HCT116 (cell line): ENCODE measurements at regions not wholly inside any gene's neighbourhood (a gene's known extent, or its start where the extent isn't known, plus 50 kb on each side); places are given as distances from the start of the nearest gene placed in this dataset.

ENCODE experiments used
- ATAC-seq: fragments of 200-7000 bp; cut with Tn5 transposase; 2 replicates; pipeline ENCODE4 v1.9.1; 2020; ENCODE audit warnings: mild to moderate bottlenecking, moderate library complexity
- BruUV-seq: library from RNA; stranded (reverse); fragments of 400-500 nt; replicated peaks from 2 replicates; lab custom pipeline; 2021; lab: Mats Ljungman, UMichigan
- CTCF ChIA-PET: fragments of 300-600 bp; sonication (Branson Sonifier 250); formaldehyde crosslinking; loops from one replicate; lab custom pipeline; 2021; ENCODE audit warnings: antibody characterized with exemption; lab: Charles Lee
- POLR2A ChIA-PET: fragments of 300-600, 350-600 bp; sonication (Branson Sonifier 250); formaldehyde crosslinking; loops from one replicate; lab custom pipeline; 2021; ENCODE audit warnings: antibody characterized with exemption; lab: Charles Lee
- RAD21 ChIA-PET, 2 experiments: fragments of 300-600 bp; sonication (Branson Sonifier 250); formaldehyde crosslinking; loops; one replicate each; lab custom pipeline; 2023; ENCODE audit warnings: low total read pairs in 2 of 2; ENCODE audit not compliant: uncharacterized antibody in 2 of 2, unreplicated experiment in 2 of 2, low non-redundant PET in 1 of 2; lab: Charles Lee
- DNase-seq: peaks from one replicate; pipeline ENCODE4 v3.0.0-alpha.2; 2010; ENCODE audit warnings: low read depth, low spot score
- H2AFZ ChIP-seq: fragments of 200-600 bp; shearing (Covaris generic), sonication (generic); 2 replicates; pipeline ENCODE4 v1.6.1; 2017; ENCODE audit warnings: low read depth, mixed run types, mixed read lengths, antibody characterized with exemption, low read length; ENCODE audit not compliant: poor library complexity, severe bottlenecking
- H3K27ac ChIP-seq: 2 replicates; pipeline ENCODE4 v1.5.1; 2012; ENCODE audit warnings: low read depth, low read length
- H3K27me3 ChIP-seq: fragments of 200-600 bp; sonication (generic); 2 replicates; pipeline ENCODE4 v1.6.1; 2016; ENCODE audit warnings: mixed run types, low read length, mixed read lengths; ENCODE audit not compliant: insufficient read depth
- H3K36me3 ChIP-seq, 2 experiments: fragments of 200-500 bp in 1 of 2; fragments of 200-600 bp in 1 of 2; sonication (Bioruptor generic) in 1 of 2; sonication (generic) in 1 of 2; 2 replicates each; pipeline versions ENCODE4 v1.5.1 to v1.6.1; 2014 to 2016; ENCODE audit warnings: low read length in 2 of 2, inconsistent platforms in 1 of 2, mixed read lengths in 1 of 2, mixed run types in 1 of 2; ENCODE audit not compliant: insufficient read depth in 2 of 2, control insufficient read depth in 1 of 2
- H3K4me1 ChIP-seq, 2 experiments: fragments of 200-600 bp in 1 of 2; sonication (generic) in 1 of 2; 2 replicates each; pipeline versions ENCODE4 v1.5.1 to v1.6.1; 2012 to 2017; ENCODE audit warnings: low read length in 2 of 2, inconsistent platforms in 1 of 2, mild to moderate bottlenecking in 1 of 2, mixed read lengths in 1 of 2, mixed run types in 1 of 2, moderate library complexity in 1 of 2; ENCODE audit not compliant: insufficient read depth in 2 of 2, control insufficient read depth in 1 of 2
- H3K4me2 ChIP-seq: fragments of 200-600 bp; sonication (generic); 2 replicates; pipeline ENCODE4 v1.6.1; 2017; ENCODE audit warnings: mixed run types, low read length, mixed read lengths
- H3K4me3 ChIP-seq, 2 experiments: fragments of 200-600 bp in 1 of 2; sonication (generic) in 1 of 2; replicated peaks in 1 of 2; 2 replicates each; pipeline ENCODE4 v1.5.1; 2011 to 2016; ENCODE audit warnings: low read length in 2 of 2, control low read depth in 1 of 2, low read depth in 1 of 2, mild to moderate bottlenecking in 1 of 2, mixed read lengths in 1 of 2, mixed run types in 1 of 2
- H3K79me2 ChIP-seq: fragments of 200-600 bp; sonication (generic); 2 replicates; pipeline ENCODE4 v1.6.1; 2017; ENCODE audit warnings: mild to moderate bottlenecking, mixed run types, low read length, moderate library complexity, mixed read lengths; ENCODE audit not compliant: insufficient read depth
- H3K9ac ChIP-seq: fragments of 200-600 bp; sonication (generic); 2 replicates; pipeline ENCODE4 v1.6.1; 2016; ENCODE audit warnings: low read length, mixed read lengths
- H3K9me2 ChIP-seq: fragments of 200-600 bp; sonication (generic), shearing (Covaris generic); 2 replicates; pipeline ENCODE4 v1.6.1; 2017; ENCODE audit warnings: mixed run types, mild to moderate bottlenecking, moderate library complexity; ENCODE audit not compliant: insufficient read depth
- H3K9me3 ChIP-seq, 2 experiments: fragments of 200-500 bp in 1 of 2; fragments of 200-600 bp in 1 of 2; sonication (Bioruptor generic) in 1 of 2; sonication (generic) in 1 of 2; 2 replicates each; pipeline ENCODE4 v1.6.1; 2014 to 2017; ENCODE audit warnings: low read length in 2 of 2, mixed read lengths in 2 of 2, inconsistent platforms in 1 of 2, low read depth in 1 of 2, mild to moderate bottlenecking in 1 of 2, mixed run types in 1 of 2, moderate library complexity in 1 of 2; ENCODE audit not compliant: control insufficient read depth in 1 of 2, insufficient read depth in 1 of 2
- H4K20me1 ChIP-seq: fragments of 200-600 bp; sonication (generic), shearing (Covaris generic); 2 replicates; pipeline ENCODE4 v1.6.1; 2017; ENCODE audit warnings: mixed run types, mild to moderate bottlenecking, moderate library complexity; ENCODE audit not compliant: insufficient read depth
- ATF3 ChIP-seq: IDR thresholded peaks from 2 replicates; pipeline ENCODE4 v1.6.1; 2012
- EZH2 ChIP-seq: fragments of 200-600 bp; sonication (generic); IDR thresholded peaks from 2 replicates; pipeline ENCODE4 v1.6.1; 2017; ENCODE audit warnings: antibody characterized with exemption, mixed run types
- EZH2phosphoT487 ChIP-seq: fragments of 200-600 bp; IDR thresholded peaks from 2 replicates; pipeline ENCODE4 v1.6.1; 2018; ENCODE audit warnings: antibody characterized with exemption, borderline replicate concordance
- REST ChIP-seq: IDR thresholded peaks from 2 replicates; pipeline ENCODE4 v1.6.1; 2012; ENCODE audit warnings: low read depth
- SRF ChIP-seq: IDR thresholded peaks from 2 replicates; pipeline ENCODE4 v1.6.1; 2012; ENCODE audit warnings: low read depth
- ZNF274 ChIP-seq: fragments of 200-500 bp; sonication (Bioruptor generic); IDR thresholded peaks from 2 replicates; pipeline ENCODE4 v1.6.1; 2014; ENCODE audit warnings: mild to moderate bottlenecking, low read depth, low read length, inconsistent platforms
- intact Hi-C: fragments of 100-400 bp; cut with micrococcal nuclease; formaldehyde crosslinking; loops from 2 replicates; pipeline ENCODE4 v1.10.0; 2022

DNA sequence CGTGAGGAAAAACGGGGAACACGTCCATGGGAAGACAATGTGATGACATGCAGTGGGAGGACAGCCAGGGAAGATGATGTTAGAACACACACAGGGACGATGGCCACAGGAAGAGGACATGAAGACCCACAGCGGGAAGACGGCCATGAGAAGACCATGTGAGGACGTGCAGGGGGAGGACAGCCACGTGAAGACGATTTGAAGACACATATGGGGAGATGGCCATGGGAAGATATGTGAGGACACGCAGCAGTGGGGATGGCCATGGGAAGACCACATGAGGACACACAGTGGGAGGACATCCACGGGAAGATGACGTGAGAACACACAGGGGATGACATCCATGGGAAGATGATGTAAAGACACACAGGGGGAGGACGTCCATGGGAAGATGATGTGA, 83.8 kb downstream of the UQCRFS1 start:
- ATAC-seq (no peak), DNase-seq (no peak)
- RAD21 ChIA-PET: no interaction called here

More for the DNA sequence above, 83.8 kb downstream of the UQCRFS1 start:
- TF ChIP-seq EZH2phosphoT487 (no peak), ZNF274 (no peak), ATF3 (no peak), EZH2 (no peak), SRF (no peak), REST (no peak)
- intact Hi-C loops: no loop called here
- H2AFZ ChIP-seq: no peak overlapping the region
- H4K20me1 ChIP-seq: no peaks in the 10 kb centered on the region
- no peaks in the 10 kb centered on the region for H3K9me2 ChIP-seq
- no peak overlapping the region for H3K27ac ChIP-seq
- H3K9ac ChIP-seq: no peak overlapping the region
- no TSS peak for BruUV-seq
- ChIA-PET POLR2A (no interaction called here), CTCF (no interaction called here)
- no peak overlapping the region for H3K4me3 ChIP-seq
- H3K36me3 ChIP-seq: no peaks in the 10 kb centered on the region
- H3K9me3 ChIP-seq: no peaks in the 10 kb centered on the region; a peak in 1 of 4 replicates
- no peak overlapping the region for H3K4me2 ChIP-seq
- no peaks in the 10 kb centered on the region for H3K4me1 ChIP-seq
- H3K27me3 ChIP-seq: no peaks in the 10 kb centered on the region
- no peaks in the 10 kb centered on the region for H3K79me2 ChIP-seq
